Retina (tissue), 1 donor: ENCODE measurements at regions not wholly inside any gene's neighbourhood (a gene's known extent, or its start where the extent isn't known, plus 50 kb on each side); places are given as distances from the start of the nearest gene placed in this dataset.

Experiments
- DNase-seq: peaks from one replicate; pipeline ENCODE4 v3.0.0-alpha.2; 2016

DNA sequence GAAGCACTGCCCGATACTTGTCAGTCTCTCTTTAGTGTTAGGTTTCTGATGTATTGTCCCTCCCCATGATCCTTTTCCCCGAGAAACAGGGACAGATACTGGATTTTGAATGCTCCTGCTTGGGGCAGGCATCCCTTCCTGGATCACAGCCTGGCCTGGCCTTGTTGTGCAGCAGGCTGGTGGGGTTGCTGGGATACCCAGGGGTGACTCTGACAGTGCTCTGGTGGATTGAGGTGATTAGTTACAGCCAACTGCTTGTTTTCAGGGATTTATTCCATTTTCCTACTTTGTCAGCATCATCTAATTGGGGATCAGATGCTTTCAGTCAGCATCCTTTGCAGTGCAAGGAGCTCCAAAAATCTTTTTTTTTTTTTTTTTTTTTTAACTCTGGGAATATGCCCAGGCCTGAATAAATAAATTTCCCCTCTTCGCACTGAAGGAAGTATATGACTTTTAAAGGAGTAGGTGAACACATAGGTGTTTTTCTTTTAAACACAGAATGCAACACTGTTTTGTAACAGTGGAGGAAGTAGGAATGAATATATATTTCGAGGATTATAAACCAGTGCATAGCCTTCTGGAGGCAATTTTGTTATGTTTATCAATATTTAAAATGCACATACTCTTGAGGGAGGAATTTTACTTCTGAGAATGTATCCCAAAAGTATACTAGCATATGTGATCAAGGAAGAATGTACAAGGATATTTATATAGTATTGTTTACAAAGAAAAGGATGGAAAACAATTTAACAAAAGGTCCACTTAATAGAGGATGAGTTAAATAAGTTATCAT lies 127.3 kb upstream of the ELL2 start:
- no peak for DNase-seq

DNA sequence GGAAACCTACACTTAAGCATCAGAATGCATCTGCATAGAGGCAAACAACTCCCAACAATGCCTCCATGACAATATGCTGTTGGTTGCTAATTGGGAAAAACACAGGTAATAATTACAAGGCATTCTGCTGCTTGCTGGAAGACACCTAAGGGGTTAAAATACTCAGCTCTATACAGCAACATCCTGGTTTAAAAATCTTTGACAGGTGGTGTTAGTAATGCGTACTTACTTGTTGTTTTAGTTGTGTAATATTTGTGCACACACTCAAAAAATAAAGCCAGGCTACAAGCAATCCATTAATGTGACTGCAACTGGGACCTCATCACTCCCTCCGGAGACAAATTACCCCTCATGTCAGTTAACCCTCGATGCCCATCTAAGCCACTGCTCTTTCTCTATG lies 126.3 kb upstream of the ELL2 start:
- peak; percentile 43 for DNase-seq

GRCh38 chr5:96084874-96085506 lies 123.3 kb upstream of the ELL2 start:
- DNase-seq, result no peak

- no peak for DNase-seq
Observed at GRCh38 chr5:96083361-96083881, 121.8 kb upstream of the ELL2 start.

DNA sequence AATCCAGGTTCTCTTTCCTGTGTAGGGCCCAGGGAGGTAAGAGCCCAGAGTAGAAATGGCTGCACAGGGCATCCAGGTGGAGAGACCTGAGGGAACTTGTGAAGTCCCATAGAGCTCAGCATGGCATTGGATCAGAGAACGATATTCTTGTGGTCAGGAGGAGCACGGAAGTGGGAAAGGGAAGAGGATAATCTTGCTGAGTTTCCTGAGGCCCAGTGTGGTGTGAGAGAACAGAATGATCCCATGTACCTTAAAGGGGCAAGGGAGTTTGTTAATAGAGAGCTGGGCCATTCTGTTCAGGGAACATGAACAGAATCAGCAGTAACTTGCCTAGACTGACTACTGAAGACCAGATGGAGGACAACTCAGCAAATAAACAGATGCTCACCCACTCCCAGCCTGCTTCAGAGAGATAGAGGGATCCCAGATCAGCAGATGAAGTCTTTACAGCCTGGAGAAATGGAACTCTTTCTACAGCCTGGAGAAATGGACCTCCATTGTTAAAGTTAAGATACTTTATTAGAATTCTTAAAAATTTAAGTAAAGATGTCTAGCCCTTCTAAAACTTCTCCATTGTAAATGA lies 119.7 kb upstream of the ELL2 start:
- no peak for DNase-seq

- no peak for DNase-seq
Observed at GRCh38 chr5:96080557-96080956, 118.9 kb upstream of the ELL2 start.

DNA sequence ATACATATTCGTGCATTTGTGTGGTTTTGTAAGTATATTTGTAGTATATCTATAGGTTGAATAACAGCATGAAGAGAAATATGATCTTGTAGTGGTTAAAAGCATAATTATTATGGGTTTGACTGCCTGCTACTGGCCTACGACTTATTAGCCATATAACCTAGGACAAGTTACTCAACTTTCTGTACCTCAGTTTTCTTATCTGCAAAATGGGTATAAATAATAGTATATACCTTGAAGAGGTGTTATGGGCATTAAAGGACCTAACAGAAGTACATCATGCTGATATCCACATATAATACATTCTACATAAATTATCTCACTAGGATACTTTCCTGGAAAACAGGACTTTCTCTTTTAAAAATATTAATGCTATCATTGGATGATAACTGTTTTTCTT lies 118.3 kb upstream of the ELL2 start:
- DNase-seq, result no peak

DNA sequence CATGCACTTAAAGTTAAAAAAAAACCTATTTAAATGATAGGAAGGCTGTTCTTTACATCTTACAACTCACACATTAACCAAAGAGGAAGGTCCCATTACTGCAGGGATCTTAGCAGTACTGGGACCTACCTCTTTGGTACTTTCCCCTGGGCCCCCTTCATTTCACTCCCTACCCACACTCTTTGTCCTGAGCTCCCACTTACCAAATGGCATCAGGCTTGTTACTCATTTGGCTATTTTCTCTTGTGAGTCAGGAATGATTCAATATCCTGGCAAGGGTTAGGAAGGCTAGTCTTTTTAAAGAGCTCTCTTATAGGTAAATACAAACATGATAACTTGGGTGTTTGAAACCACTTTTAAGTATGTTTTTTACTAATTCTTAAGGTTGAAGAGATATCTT lies 117.4 kb upstream of the ELL2 start:
- DNase-seq, result no peak

DNA sequence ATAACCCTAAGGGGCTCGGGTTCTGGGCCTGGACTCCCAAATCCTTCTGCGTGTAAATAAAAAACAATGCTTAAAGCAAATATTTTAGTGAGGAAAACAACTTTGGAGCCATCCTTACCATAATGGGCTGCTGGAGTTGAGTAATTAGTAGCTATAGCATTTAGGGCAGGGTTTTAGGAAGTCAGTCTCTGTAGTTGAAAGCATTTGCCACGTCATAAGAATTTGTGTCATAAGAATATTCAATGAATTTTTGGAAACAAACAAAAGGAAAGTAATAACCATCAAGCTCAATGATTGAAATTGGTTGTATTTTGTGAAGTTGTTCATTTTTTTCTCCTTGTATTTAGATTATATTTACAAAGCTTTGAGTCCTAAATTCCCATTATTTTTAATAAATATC lies 114.8 kb upstream of the ELL2 start:
- DNase-seq, result no peak

GRCh38 chr5:96075579-96076289 lies 114.1 kb upstream of the ELL2 start:
- DNase-seq, result no peak

DNA sequence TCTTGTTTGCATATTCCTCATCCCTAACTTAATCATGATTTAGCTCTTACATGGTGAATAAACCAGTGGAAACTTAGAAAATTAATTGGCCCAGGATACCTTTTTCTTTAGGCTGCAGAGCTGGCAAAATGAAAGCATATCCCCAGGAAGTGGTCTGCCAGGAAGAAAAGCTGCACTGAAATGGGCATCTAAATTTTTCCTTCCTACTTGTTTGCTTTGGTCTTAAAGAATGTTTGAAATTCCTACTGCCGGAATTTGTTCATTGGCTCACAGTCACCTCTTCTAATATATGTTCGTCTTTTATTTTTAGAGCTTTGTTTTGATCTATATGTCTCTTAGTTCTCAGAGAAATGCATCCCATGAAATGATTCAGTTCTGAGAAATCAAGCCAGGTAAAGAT lies 113.2 kb upstream of the ELL2 start:
- no peak for DNase-seq

- DNase-seq, result no peak
Observed at GRCh38 chr5:96074460-96074859, 112.8 kb upstream of the ELL2 start.

GRCh38 chr5:96072791-96073165 lies 111.1 kb upstream of the ELL2 start:
- DNase-seq, result no peak

DNA sequence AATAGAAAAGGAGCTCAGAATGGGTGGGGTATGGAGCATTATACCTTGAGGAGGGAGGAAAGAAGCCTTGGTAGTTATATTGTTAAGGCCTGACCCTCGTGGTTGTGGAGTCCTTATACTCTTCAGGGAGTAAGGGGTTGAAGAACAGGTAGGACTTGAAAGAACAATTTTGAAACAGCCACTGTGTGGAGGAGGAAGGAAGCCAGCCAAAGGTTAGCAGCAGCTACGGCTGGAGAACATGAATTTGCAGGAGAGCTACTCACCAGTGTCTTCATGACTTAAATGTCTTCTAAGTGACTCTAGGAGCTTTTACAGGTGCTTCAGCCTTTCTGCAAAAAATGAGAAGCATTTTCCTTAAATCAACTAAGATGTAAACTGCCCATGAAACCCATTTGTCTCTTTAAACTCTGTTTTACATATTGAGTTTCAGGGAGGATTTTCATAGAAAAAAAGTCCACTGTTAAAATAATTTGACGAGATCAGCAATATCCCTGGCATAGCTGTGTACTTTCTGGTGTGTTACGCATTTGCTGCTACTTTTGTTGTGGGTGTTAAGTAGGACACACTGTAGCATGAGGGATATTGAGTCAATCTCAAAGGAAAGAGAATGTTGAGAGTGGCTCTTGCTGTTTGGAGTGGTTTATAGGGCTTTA lies 110.6 kb upstream of the ELL2 start:
- no peak for DNase-seq

DNA sequence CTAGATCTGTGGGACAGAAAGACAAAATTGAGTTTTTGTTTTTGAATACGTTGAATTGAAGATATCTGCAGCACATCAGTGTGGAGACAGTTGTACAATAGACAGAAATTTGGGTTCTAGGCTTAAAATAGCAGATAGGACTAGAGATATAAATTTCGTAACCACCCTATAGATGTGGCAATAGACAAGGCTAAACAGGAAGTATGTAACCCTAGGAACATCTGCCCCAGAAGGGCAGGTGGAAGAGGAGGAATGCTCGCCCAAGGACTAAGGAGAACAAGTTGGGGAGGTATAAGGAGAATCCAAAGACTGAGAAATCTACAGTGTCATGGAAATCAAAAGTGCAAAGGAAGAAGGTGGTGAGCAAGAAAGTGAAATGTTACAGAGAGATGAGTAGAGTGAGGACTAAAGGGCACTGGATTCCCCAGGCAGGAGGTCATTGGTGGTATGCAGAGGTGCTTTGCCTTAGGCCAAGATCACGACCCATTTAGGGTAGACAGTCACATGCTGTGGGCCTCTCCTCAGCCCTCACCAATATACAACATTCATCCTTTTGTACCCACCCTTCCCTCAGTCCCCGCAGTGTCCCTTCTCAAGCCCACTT lies 109.1 kb upstream of the ELL2 start:
- DNase-seq, result no peak

DNA sequence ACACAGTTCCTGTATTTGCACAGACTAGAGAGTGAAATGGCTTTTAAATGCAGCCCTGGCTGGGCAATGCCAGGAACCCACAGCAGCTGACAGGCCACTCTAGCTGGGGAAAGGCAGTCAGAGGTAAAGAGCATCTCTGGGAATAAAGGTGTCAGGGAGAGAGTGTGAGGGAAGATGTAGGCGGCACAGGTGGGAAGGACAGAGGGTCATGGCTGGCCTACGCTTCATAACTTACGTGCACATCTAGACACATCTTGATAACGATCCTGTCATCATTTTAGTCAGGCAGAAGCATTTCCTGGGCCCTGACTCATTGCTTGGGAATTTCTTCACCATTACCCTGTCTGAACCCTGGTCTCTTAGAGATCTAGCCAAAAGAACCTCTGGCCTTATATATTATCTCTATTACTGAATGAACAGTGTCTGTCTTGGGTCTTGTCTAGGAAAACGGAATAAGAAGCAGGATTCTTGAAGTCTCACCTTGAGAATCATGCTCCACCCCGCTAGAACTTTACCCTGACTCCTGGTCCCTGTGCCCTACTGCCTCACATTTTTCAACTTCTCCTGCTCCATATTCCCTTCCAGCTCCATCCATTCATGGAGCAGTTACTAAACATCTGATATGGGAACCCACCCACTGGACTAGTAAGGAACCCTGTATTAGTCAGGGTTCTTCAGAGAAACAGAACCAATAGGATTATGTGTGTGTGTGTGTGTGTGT lies 106.4 kb upstream of the ELL2 start:
- DNase-seq, result no peak

GRCh38 chr5:96067251-96067650 lies 105.6 kb upstream of the ELL2 start:
- no peak for DNase-seq

- no peak for DNase-seq
Observed at GRCh38 chr5:96066386-96066719, 104.7 kb upstream of the ELL2 start.

- DNase-seq, result no peak
Observed at GRCh38 chr5:96065685-96066385, 104.2 kb upstream of the ELL2 start.

DNA sequence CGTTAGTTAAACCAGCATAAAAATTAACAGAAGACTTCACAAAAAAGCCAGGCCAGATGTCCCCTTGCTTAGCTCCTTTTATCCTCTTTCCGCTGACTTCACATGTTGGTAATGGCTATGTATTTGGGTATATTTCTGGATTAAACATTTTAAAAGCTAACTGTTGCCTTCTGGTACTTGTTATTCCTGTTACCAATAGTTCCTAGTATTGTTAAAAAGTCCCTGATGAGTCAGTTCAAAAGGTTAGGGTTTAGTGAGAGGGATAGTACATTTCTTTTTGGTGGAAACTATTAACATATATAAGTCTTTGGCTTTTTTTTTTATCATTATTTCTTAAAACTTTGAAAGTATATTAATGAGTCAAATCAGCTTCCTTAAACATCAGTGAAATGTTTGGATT lies 103.2 kb upstream of the ELL2 start:
- DNase-seq, result no peak

DNA sequence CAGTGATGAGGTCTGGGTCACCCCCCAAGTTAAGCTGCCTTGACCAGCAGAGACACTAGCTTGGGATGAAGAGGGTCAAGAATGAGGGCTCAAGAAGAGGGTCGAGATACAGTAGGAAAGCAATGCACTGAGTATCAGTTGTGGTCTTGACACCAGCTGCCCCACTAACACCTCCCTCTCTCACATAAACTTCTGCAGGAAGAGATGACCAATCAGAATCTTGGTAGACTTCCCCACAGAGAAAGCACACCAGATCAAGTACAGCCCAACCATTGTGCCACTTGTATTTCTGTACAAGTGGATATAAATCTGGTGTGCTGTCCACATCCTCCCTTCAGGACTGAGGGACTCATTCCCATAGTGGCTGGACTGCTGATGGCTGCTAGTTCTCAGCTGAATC lies 101.2 kb upstream of the ELL2 start:
- DNase-seq, result no peak
